Mesendoderm (in vitro differentiated cells): ENCODE measurements at regions not wholly inside any gene's neighbourhood (a gene's known extent, or its start where the extent isn't known, plus 50 kb on each side); places are given as distances from the start of the nearest gene placed in this dataset.
A peak's percentile ranks its signal among the peaks of the same experiment; 100 is the strongest.
"Not testable (repeated sequence)": the region's sequence is repeated elsewhere in the genome, so short reads cannot be mapped to it uniquely, and the experiment has no call there.

ENCODE experiments used
- DNase-seq: peaks from one replicate; pipeline ENCODE4 v3.0.0; 2013
- H2AK5ac ChIP-seq: 2 replicates; pipeline ENCODE4 v1.6.1; 2013; ENCODE audit warnings: low read length, inconsistent platforms
- H2BK120ac ChIP-seq: 2 replicates; pipeline ENCODE4 v1.6.1; 2013; ENCODE audit warnings: low read depth, mild to moderate bottlenecking, low read length, moderate library complexity, mixed read lengths
- H2BK15ac ChIP-seq: replicated peaks from 2 replicates; pipeline ENCODE4 v1.6.1; 2013; ENCODE audit warnings: low read depth, mild to moderate bottlenecking, moderate library complexity
- H2BK5ac ChIP-seq: 2 replicates; pipeline ENCODE4 v1.6.1; 2013; ENCODE audit warnings: low read length, inconsistent platforms
- H3K18ac ChIP-seq: 2 replicates; pipeline ENCODE4 v1.6.1; 2013; ENCODE audit warnings: mild to moderate bottlenecking, low read length, mixed read lengths
- H3K23ac ChIP-seq: one replicate; pipeline ENCODE4 v1.6.1; 2013; ENCODE audit warnings: low read length
- H3K27ac ChIP-seq: 2 replicates; pipeline ENCODE4 v1.5.1; 2013; ENCODE audit warnings: low read depth, mild to moderate bottlenecking, inconsistent platforms, low read length, moderate library complexity
- H3K27me3 ChIP-seq: 2 replicates; pipeline ENCODE4 v1.6.1; 2013; ENCODE audit warnings: low read length, control low read depth, mild to moderate bottlenecking, inconsistent platforms; ENCODE audit not compliant: insufficient read depth, poor library complexity
- H3K36me3 ChIP-seq: 2 replicates; pipeline ENCODE4 v1.6.1; 2013; ENCODE audit warnings: low read length, inconsistent platforms; ENCODE audit not compliant: control insufficient read depth, insufficient read depth
- H3K4ac ChIP-seq: one replicate; pipeline ENCODE4 v1.6.1; 2013; ENCODE audit warnings: low read depth, mild to moderate bottlenecking, low read length, moderate library complexity
- H3K4me1 ChIP-seq: 2 replicates; pipeline ENCODE4 v1.6.1; 2013; ENCODE audit warnings: low read depth, low read length, inconsistent platforms; ENCODE audit not compliant: control insufficient read depth
- H3K4me2 ChIP-seq: 2 replicates; pipeline ENCODE4 v1.6.1; 2013; ENCODE audit warnings: low read length
- H3K4me3 ChIP-seq: 2 replicates; pipeline ENCODE4 v1.5.1; 2013; ENCODE audit warnings: mild to moderate bottlenecking, low read length
- H3K56ac ChIP-seq: one replicate; pipeline ENCODE4 v1.6.1; 2013; ENCODE audit warnings: low read length
- H3K79me1 ChIP-seq: 2 replicates; pipeline ENCODE4 v1.6.1; 2013; ENCODE audit warnings: low read length, inconsistent platforms
- H3K79me2 ChIP-seq: 2 replicates; pipeline ENCODE4 v1.6.1; 2013; ENCODE audit warnings: mild to moderate bottlenecking, low read length; ENCODE audit not compliant: control insufficient read depth, insufficient read depth
- H3K9ac ChIP-seq: 2 replicates; pipeline ENCODE4 v1.6.1; 2013; ENCODE audit warnings: low read length, inconsistent platforms
- H4K5ac ChIP-seq: one replicate; pipeline ENCODE4 v1.6.1; 2013; ENCODE audit warnings: low read length
- H4K8ac ChIP-seq: one replicate; pipeline ENCODE4 v1.6.1; 2013; ENCODE audit warnings: low read depth, mild to moderate bottlenecking, control low read depth, low read length, moderate library complexity
- WGBS: extraction: QIAGEN DNeasy Blood & Tissue Kit; methylation state at CpG from one replicate; pipeline ENCODE4 v1.1.7; 2013; ENCODE audit warnings: low lambda C conversion rate, missing lambda C conversion rate; ENCODE audit not compliant: insufficient coverage; ENCODE audit errors: extremely low coverage; 5-methylcytosine and 5-hydroxymethylcytosine counted together

DNA sequence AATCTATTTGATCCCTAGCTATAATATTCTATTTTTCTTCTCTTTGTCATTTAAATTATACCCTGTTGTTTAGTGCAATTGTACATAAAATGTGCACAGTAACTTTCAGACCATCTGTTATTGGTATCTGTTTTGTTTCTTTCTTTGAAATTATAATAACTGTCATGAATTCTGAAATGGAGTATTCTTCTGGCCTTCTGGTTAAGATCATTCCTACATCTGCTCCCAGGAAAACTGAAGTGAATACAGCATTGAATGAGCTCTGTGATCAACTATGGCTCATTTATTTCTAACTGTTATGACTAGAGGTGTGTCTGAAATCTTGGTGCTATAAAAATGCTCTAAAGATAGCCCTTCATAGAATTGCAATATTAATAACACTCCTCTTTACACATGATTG, 788.4 kb upstream of the TMEFF2 start:
- no peaks in the 10 kb centered on the region for H3K36me3 ChIP-seq
- H3K4me1 ChIP-seq: no peaks in the 10 kb centered on the region
- no peak for DNase-seq
- H3K23ac ChIP-seq: no peak overlapping the region
- no peak overlapping the region for H4K5ac ChIP-seq
- H3K4me3 ChIP-seq: no peak overlapping the region
- no peak overlapping the region for H4K8ac ChIP-seq
- H2AK5ac ChIP-seq: no peak overlapping the region
- H3K27me3 ChIP-seq: no peaks in the 10 kb centered on the region
- no peak overlapping the region for H2BK120ac ChIP-seq
- H2BK5ac ChIP-seq: no peak overlapping the region
- no peak overlapping the region for H3K9ac ChIP-seq
- H3K27ac ChIP-seq: no peak overlapping the region
- H3K4ac ChIP-seq: no peak overlapping the region
- no peak overlapping the region for H3K56ac ChIP-seq
- H3K4me2 ChIP-seq: no peak overlapping the region
- no peaks in the 10 kb centered on the region for H3K79me2 ChIP-seq
- no peak overlapping the region for H2BK15ac ChIP-seq
- H3K79me1 ChIP-seq: no peaks in the 10 kb centered on the region
- no peak overlapping the region for H3K18ac ChIP-seq

DNA sequence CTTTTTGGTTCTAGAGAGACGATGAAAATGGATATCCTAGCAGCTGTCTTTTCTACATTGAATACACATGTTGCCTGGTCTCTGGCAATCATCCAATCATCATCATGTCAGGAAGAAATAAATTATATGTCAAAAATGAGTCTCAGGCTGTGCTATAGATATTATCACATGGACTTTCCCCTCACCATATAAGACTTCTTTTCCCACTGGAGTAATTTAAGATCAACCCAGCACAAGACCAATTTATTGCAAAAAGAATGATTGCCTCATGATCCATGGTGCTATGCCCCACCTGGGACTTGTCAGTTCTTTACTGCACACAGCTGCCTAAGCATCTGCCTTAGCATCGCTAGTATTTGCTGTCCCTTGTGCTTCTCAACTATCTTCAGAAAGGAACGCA, 783.7 kb upstream of the TMEFF2 start:
- Histone ChIP-seq H3K4me3 (no peak overlapping the region), H2BK120ac (no peak overlapping the region), H3K36me3 (no peaks in the 10 kb centered on the region), H3K79me2 (no peaks in the 10 kb centered on the region), H3K18ac (no peak overlapping the region), H3K4me1 (no peaks in the 10 kb centered on the region), H2AK5ac (no peak overlapping the region), H3K27me3 (no peaks in the 10 kb centered on the region), H3K79me1 (no peaks in the 10 kb centered on the region), H2BK15ac (no peak overlapping the region), H4K8ac (no peak overlapping the region), H3K4ac (no peak overlapping the region), H3K56ac (no peak overlapping the region), H3K4me2 (no peak overlapping the region), H4K5ac (no peak overlapping the region), H3K9ac (no peak overlapping the region), H2BK5ac (no peak overlapping the region), H3K23ac (no peak overlapping the region), H3K27ac (no peak overlapping the region)
- DNase-seq: no peak
- no CpG with 5 or more reads among the region's 3 CpGs for WGBS

GRCh38 chr2:192971981-192972380, 777.2 kb upstream of the TMEFF2 start:
- Histone ChIP-seq H2AK5ac (no peak overlapping the region), H3K79me2 (no peaks in the 10 kb centered on the region)
- WGBS: no CpG with 5 or more reads among the region's 3 CpGs

DNA sequence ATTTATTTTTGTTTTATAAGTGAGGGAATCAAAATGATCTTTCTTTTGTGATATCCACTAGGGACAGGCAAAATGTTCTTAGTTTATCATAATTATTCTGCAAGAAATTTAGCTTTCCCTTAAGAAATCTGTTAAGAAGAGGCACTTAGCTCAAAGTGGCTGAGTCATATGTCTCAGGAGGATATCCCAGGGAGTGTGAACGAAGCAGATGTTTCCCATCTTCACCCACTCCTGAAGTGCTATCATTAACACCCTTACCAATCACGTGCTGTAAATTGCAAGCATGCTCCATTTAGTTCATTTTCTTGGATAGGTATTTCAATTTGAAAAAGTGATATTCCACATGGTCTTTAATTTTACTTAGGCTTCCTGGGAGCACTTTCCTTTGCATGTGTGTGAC, 774.3 kb upstream of the TMEFF2 start:
- no peak overlapping the region for H2AK5ac ChIP-seq
- no peaks in the 10 kb centered on the region for H3K4me1 ChIP-seq
- DNase-seq: peak; percentile 68
- no peak overlapping the region for H3K23ac ChIP-seq
- WGBS: no CpG with 5 or more reads among the region's 2 CpGs
- H3K18ac ChIP-seq: no peak overlapping the region
- no peak overlapping the region for H4K5ac ChIP-seq
- H2BK5ac ChIP-seq: no peak overlapping the region
- H2BK120ac ChIP-seq: no peak overlapping the region
- no peak overlapping the region for H3K9ac ChIP-seq
- no peaks in the 10 kb centered on the region for H3K36me3 ChIP-seq
- no peak overlapping the region for H3K4me2 ChIP-seq
- H3K4ac ChIP-seq: no peak overlapping the region
- H4K8ac ChIP-seq: no peak overlapping the region
- no peak overlapping the region for H3K27ac ChIP-seq
- no peak overlapping the region for H3K4me3 ChIP-seq
- H2BK15ac ChIP-seq: no peak overlapping the region
- no peaks in the 10 kb centered on the region for H3K27me3 ChIP-seq
- H3K79me2 ChIP-seq: no peaks in the 10 kb centered on the region
- H3K79me1 ChIP-seq: no peaks in the 10 kb centered on the region
- H3K56ac ChIP-seq: no peak overlapping the region

More at GRCh38 chr2:192971981-192972380, 777.2 kb upstream of the TMEFF2 start:
- DNase-seq: no peak
- Histone ChIP-seq H2BK120ac (no peak overlapping the region), H3K79me1 (no peaks in the 10 kb centered on the region), H3K4me2 (no peak overlapping the region), H3K36me3 (no peaks in the 10 kb centered on the region), H2BK5ac (no peak overlapping the region), H3K4me1 (no peaks in the 10 kb centered on the region), H3K9ac (no peak overlapping the region), H3K4me3 (no peak overlapping the region), H4K8ac (no peak overlapping the region), H2BK15ac (no peak overlapping the region), H3K56ac (no peak overlapping the region), H3K27ac (no peak overlapping the region), H3K27me3 (no peaks in the 10 kb centered on the region), H3K4ac (no peak overlapping the region), H4K5ac (no peak overlapping the region), H3K18ac (no peak overlapping the region), H3K23ac (no peak overlapping the region)

GRCh38 chr2:192960945-192961344, 766.2 kb upstream of the TMEFF2 start:
- WGBS: no CpG with 5 or more reads among the region's 3 CpGs
- no peaks in the 10 kb centered on the region for H3K36me3 ChIP-seq
- no peak overlapping the region for H2BK15ac ChIP-seq
- H3K27me3 ChIP-seq: no peaks in the 10 kb centered on the region
- no peak overlapping the region for H2BK5ac ChIP-seq
- no peak overlapping the region for H3K18ac ChIP-seq
- no peak for DNase-seq
- no peak overlapping the region for H2BK120ac ChIP-seq
- no peaks in the 10 kb centered on the region for H3K4me1 ChIP-seq
- H3K56ac ChIP-seq: no peak overlapping the region
- H3K79me2 ChIP-seq: no peaks in the 10 kb centered on the region
- H3K23ac ChIP-seq: no peak overlapping the region
- no peak overlapping the region for H3K4me2 ChIP-seq
- H3K4ac ChIP-seq: no peak overlapping the region
- H3K27ac ChIP-seq: no peak overlapping the region
- no peak overlapping the region for H3K9ac ChIP-seq
- no peak overlapping the region for H4K8ac ChIP-seq
- no peaks in the 10 kb centered on the region for H3K79me1 ChIP-seq
- H2AK5ac ChIP-seq: no peak overlapping the region
- H3K4me3 ChIP-seq: no peak overlapping the region
- no peak overlapping the region for H4K5ac ChIP-seq

DNA sequence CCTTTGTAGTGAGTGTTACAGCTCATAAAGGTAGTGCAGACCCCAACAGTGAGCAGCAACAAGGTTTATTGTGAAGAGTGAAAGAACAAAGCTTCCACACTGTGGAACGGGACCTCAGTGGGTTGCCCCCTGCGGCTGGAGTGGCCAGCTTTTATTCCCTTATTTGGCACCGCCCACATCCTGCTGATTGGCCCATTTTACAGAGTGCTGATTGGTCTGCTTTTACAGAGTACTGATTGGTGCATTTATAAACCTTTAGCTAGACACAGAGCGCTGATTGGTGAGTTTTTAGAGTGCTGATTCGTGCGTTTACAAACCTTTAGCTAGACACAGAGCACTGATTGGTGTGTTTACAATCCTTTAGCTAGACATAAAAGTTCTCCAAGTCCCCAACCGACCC, 763.9 kb upstream of the TMEFF2 start:
- H3K23ac ChIP-seq, H3K79me1 ChIP-seq, H3K4me3 ChIP-seq, H3K9ac ChIP-seq, H2BK120ac ChIP-seq, H3K27ac ChIP-seq, H2BK15ac ChIP-seq, H3K4me1 ChIP-seq, H3K56ac ChIP-seq, H3K36me3 ChIP-seq, H3K27me3 ChIP-seq, H3K4me2 ChIP-seq, H3K79me2 ChIP-seq, H3K18ac ChIP-seq, H4K5ac ChIP-seq, H4K8ac ChIP-seq, H3K4ac ChIP-seq, H2AK5ac ChIP-seq, H2BK5ac ChIP-seq, DNase-seq: not testable (repeated sequence)
- WGBS: no CpG with 5 or more reads among the region's 7 CpGs
